Astrocyte (in vitro differentiated cells and primary cell): ENCODE measurements at regions not wholly inside any gene's neighbourhood (a gene's known extent, or its start where the extent isn't known, plus 50 kb on each side); places are given as distances from the start of the nearest gene placed in this dataset.

Source experiments
- CTCF ChIP-seq: IDR thresholded peaks from 2 replicates; pipeline ENCODE4 v1.5.1; 2011; ENCODE audit warnings: low read depth, mild to moderate bottlenecking, inconsistent platforms, low read length, moderate library complexity; ENCODE audit not compliant: insufficient read depth
- EZH2 ChIP-seq: IDR thresholded peaks from 2 replicates; pipeline ENCODE4 v1.6.1; 2012; ENCODE audit warnings: mild to moderate bottlenecking, low read length, inconsistent platforms; ENCODE audit not compliant: insufficient read depth

DNA sequence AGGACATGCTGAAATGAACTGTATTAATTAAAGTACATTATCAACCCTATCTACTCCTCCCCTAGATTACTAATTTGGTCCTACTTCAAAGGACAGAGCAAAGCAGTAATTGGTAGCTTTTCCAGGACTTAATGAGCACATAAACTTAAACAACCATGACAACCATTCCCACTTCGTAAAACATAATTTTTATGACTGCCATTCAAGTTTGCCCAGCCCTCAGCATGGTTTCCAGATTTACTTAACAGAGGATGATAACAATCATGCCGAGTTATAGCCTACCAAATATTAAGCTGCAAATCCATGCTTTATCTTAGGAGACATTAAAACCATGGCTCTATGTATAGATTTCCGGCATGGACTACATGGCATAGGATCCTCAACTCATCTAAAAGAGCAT lies 401.1 kb upstream of the CHAC2 start:
- TF ChIP-seq CTCF (no peak), EZH2 (no peak)
